ENCODE measurements at regions not wholly inside any gene's neighbourhood (a gene's known extent, or its start where the extent isn't known, plus 50 kb on each side); places are given as distances from the start of the nearest gene placed in this dataset.

- DNase-seq (ENCODE audit: insufficient read length, low spot score), result no peak
- FAIRE-seq, result no peak
These were observed 185.9 kb downstream of the C16orf95 start for GRCh38 chr16:87131061-87131995.

GRCh38 chr16:87131996-87132345 lies 185.2 kb downstream of the C16orf95 start:
- FAIRE-seq, result peak; percentile 64
- DNase-seq (ENCODE audit: insufficient read length, low spot score), result no peak

- peak; percentile 66 for FAIRE-seq
- DNase-seq (ENCODE audit: insufficient read length, low spot score), result no peak
These were observed 184.7 kb downstream of the C16orf95 start for GRCh38 chr16:87132361-87133014.

DNA sequence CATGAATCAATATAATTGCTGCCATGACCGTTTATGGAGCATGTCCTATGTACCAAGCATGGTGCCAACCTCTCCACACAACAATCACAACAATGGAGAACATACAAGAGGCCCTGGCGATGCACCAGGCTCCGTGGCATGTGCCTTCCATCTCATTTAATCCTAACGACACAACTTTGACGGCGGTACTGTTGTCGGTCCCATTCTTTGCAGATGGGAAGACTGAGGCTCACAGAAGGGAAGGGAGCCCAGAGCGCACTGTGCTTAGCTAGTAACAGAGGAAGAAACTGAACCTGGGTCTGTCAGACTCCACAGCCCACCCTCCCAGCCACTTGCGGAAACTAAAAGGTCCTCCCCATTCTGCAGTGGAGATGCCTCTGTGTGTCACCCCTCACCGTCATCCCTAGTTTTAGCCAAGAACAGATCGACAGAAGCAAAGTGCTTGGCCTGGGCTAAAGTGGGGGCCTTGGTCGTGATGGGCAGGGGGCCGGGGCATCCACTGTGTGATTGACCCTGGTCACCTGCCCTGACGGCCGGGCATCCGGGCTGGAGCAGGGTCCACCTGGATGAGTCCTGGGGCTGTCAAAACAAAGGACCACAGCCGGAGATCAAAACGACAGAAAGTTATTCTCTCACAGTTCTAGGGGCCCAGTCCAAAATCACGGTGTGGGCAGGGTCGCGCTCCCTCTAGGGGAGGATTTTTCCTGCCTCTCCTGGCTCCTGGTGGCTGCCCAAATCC lies 183.9 kb downstream of the C16orf95 start:
- DNase-seq (ENCODE audit: insufficient read length, low spot score) (no peak), FAIRE-seq (no peak)

DNA sequence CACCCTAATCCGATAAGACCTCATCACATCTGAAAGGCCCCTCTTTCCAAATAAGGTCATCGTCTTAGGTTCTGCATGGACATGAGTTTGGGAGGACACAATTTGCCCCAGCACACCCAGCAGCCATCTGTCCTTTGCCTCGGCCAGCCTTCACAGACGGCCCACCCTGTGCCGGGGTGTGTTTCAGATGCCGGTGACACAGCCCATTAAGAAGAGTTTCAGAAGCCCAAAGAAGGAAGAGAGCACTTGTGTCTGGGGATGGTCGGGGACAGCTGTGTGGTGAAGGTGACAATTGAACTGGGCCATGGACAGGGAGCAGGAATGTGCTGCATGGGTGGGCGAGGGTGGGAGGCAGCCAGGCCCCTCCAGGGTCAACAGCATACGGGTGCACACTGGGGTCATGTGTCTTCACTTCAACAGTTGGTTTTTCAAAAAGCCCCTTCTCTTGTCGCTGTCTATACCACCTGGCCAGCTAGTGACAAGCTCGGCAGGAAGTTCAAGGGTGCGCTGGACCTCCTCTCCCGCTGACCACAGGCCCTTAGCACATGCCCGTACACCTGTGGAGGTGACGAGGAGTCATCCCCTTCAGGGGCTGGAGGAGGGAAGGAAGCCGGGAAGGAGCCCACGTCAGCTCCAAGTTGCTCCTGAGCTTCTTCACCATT lies 183.1 kb downstream of the C16orf95 start:
- DNase-seq (ENCODE audit: insufficient read length, low spot score), result no peak
- FAIRE-seq, result no peak

GRCh38 chr16:87134628-87134995 lies 182.6 kb downstream of the C16orf95 start:
- no peak for DNase-seq (ENCODE audit: insufficient read length, low spot score)
- FAIRE-seq, result no peak

- DNase-seq (ENCODE audit: insufficient read length, low spot score) (no peak), FAIRE-seq (no peak)
These were observed 181.8 kb downstream of the C16orf95 start for GRCh38 chr16:87135246-87136030.

DNA sequence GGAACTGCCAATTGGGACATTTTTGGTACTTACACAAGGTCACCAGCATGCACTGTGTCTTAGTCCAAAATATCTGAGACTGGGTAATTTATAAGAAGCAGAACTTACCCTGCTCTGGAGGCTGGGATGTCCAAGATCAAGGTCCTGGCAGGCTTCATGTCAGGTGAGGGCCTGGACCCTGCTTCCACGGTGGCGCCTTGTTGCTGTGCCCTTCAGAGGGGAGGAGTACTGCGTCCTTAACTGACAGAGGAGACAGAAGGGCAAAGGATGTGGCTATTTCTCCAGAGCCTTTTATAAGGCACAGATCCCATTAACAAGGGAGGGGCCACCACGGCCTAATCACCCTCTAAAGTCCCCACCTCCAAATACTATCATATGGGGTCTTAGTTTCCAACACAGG lies 178.9 kb downstream of the C16orf95 start:
- no peak for FAIRE-seq
- no peak for DNase-seq (ENCODE audit: insufficient read length, low spot score)

GRCh38 chr16:87138738-87139267 lies 178.4 kb downstream of the C16orf95 start:
- DNase-seq (ENCODE audit: insufficient read length, low spot score) (no peak), FAIRE-seq (no peak)

GRCh38 chr16:87140211-87141200 lies 176.7 kb downstream of the C16orf95 start:
- FAIRE-seq (no peak), DNase-seq (ENCODE audit: insufficient read length, low spot score) (no peak)

- DNase-seq (ENCODE audit: insufficient read length, low spot score) (no peak), FAIRE-seq (no peak)
These were observed 175.8 kb downstream of the C16orf95 start for GRCh38 chr16:87141402-87141801.

DNA sequence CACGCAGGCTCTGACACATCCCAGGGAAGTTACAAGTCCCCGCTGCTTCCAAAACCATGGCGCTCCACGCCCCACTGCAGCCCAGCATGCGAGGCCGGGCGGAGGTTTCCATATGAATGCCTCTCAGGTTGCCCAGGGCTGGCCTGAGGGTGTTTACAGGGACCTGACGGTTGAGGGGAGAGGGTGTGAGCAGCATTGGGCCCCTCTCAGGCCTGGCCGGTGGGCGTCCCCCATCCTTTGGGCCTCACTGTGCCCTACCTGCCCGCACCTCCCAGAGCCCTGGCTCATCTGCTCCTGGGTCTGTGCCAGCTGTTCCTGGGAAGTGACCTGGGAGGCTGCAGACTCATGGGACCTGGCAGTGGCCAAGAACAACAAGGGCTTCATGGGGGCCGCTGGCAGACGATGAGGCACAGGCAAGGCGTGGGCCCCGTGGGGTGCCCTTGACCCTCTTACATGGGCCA lies 173.5 kb downstream of the C16orf95 start:
- FAIRE-seq, result no peak

GRCh38 chr16:87144232-87144631 lies 173.0 kb downstream of the C16orf95 start:
- no peak for DNase-seq (ENCODE audit: insufficient read length, low spot score)
- no peak for FAIRE-seq

More for the DNA sequence above, 173.5 kb downstream of the C16orf95 start:
- no peak for DNase-seq (ENCODE audit: insufficient read length, low spot score)

GRCh38 chr16:87145181-87146176 lies 171.7 kb downstream of the C16orf95 start:
- FAIRE-seq (peak; percentile 82), DNase-seq (ENCODE audit: insufficient read length, low spot score) (peak; percentile 87)

DNA sequence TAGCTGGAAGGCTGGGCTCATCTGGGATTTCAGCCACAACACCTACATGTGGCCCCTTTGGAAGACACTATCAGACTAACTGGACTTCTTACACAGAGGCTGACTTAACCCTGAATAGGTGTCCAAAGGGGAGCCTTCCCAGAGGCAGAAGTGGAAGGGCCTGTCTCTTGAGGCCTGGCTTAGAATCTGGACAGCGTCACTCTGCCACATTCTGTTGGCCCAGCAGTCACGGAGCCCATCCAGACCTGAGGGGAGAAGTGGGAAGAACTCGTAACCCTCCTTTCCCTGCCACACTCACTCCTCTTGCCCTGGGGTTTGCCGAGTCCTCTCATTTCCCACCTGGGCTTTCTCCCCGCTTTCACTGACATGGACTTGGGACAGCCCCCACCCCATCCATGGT lies 170.5 kb downstream of the C16orf95 start:
- no peak for FAIRE-seq
- DNase-seq (ENCODE audit: insufficient read length, low spot score), result no peak

DNA sequence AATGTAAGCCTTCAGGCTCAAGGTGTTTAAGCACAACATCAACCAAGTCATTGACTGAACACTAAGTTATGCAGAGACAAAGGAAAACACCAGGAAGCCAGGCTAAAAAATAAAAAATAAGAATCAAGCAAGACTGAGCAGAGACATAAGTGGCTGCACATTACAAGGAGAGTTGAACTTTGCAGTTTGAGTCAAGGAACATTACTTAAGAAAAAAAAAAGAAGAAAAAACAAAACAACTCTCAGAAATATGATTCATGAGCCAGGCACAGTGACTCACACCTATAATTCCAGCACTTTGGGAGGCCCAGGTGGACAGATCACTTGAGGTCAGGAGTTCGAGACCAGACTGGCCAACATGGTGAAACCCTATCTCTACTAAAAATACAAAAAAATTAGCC lies 168.1 kb downstream of the C16orf95 start:
- FAIRE-seq, result no peak
- DNase-seq (ENCODE audit: insufficient read length, low spot score), result no peak

- no peak for FAIRE-seq
- no peak for DNase-seq (ENCODE audit: insufficient read length, low spot score)
These were observed 166.9 kb downstream of the C16orf95 start for GRCh38 chr16:87150262-87150661.

All from HTR-8/SVneo (cell line).